ENCODE measurements at regions not wholly inside any gene's neighbourhood (a gene's known extent, or its start where the extent isn't known, plus 50 kb on each side); places are given as distances from the start of the nearest gene placed in this dataset.
A peak's percentile ranks its signal among the peaks of the same experiment; 100 is the strongest.

GRCh38 chr7:123343611-123344010 is 143.8 kb upstream of the SLC13A1 start:
- TF ChIP-seq, protein P1, sequence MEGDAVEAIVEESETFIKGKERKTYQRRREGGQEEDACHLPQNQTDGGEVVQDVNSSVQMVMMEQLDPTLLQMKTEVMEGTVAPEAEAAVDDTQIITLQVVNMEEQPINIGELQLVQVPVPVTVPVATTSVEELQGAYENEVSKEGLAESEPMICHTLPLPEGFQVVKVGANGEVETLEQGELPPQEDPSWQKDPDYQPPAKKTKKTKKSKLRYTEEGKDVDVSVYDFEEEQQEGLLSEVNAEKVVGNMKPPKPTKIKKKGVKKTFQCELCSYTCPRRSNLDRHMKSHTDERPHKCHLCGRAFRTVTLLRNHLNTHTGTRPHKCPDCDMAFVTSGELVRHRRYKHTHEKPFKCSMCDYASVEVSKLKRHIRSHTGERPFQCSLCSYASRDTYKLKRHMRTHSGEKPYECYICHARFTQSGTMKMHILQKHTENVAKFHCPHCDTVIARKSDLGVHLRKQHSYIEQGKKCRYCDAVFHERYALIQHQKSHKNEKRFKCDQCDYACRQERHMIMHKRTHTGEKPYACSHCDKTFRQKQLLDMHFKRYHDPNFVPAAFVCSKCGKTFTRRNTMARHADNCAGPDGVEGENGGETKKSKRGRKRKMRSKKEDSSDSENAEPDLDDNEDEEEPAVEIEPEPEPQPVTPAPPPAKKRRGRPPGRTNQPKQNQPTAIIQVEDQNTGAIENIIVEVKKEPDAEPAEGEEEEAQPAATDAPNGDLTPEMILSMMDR (IDR thresholded peaks at IDR 0.05), result no peak
- no peak for DNase-seq
- no peak overlapping the region for H3K27ac ChIP-seq

GRCh38 chr7:123341102-123341501 is 141.3 kb upstream of the SLC13A1 start:
- no peak overlapping the region for H3K27ac ChIP-seq
- DNase-seq, result no peak

More at GRCh38 chr7:123343611-123344010, 143.8 kb upstream of the SLC13A1 start:
- Histone ChIP-seq H3K4me3 (no peak overlapping the region), H3K27me3 (ENCODE audit: low read depth) (no peaks in the 10 kb centered on the region), H3K9me3 (peaks cover 4% of the 10 kb centered on the region), H3K36me3 (no peaks in the 10 kb centered on the region), H3K4me1 (no peaks in the 10 kb centered on the region)
- ATAC-seq, result no peak
- intact Hi-C loops (cut with DNase I), result no loop called here

DNA sequence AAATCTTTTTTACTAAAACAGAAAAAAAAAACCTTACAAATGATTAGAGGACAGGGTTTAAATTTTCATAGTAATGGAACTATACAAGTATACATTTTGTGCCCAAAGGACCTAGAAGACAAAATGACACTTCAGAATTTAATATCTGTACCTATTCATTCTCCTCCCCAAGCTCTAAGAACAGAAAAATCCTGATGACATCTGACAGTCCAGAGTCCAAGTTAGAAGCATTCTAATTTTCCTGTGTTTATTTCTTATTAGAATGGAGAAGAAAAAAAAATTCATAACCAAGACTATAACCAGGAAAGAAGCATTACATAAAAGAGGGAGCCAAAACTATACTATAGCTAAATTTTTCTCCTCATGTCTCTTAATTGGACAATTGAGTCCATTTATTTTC is 138.9 kb upstream of the SLC13A1 start:
- no peaks in the 10 kb centered on the region for H3K4me1 ChIP-seq
- no peak overlapping the region for H3K27ac ChIP-seq
- H3K9me3 ChIP-seq, result peaks cover 4% of the 10 kb centered on the region
- no peaks in the 10 kb centered on the region for H3K27me3 ChIP-seq (ENCODE audit: low read depth)
- DNase-seq, result no peak
- H3K4me3 ChIP-seq, result no peak overlapping the region
- no peaks in the 10 kb centered on the region for H3K36me3 ChIP-seq
- TF ChIP-seq, protein P1 (IDR thresholded peaks at IDR 0.05), result no peak
- no peak for ATAC-seq
- intact Hi-C loops (cut with DNase I), result no loop called here

More at GRCh38 chr7:123341102-123341501, 141.3 kb upstream of the SLC13A1 start:
- H3K4me3 ChIP-seq, result no peak overlapping the region
- H3K36me3 ChIP-seq, result no peaks in the 10 kb centered on the region
- peaks cover 4% of the 10 kb centered on the region for H3K9me3 ChIP-seq
- no peak for ATAC-seq
- TF ChIP-seq, protein P1 (IDR thresholded peaks at IDR 0.05), result no peak
- H3K4me1 ChIP-seq, result no peaks in the 10 kb centered on the region
- intact Hi-C loops (cut with DNase I), result no loop called here
- H3K27me3 ChIP-seq (ENCODE audit: low read depth), result no peaks in the 10 kb centered on the region

GRCh38 chr7:123329988-123330643 is 130.3 kb upstream of the SLC13A1 start:
- Histone ChIP-seq H3K27me3 (ENCODE audit: low read depth) (no peaks in the 10 kb centered on the region), H3K4me1 (no peaks in the 10 kb centered on the region), H3K27ac (no peak overlapping the region), H3K9me3 (peaks cover 5% of the 10 kb centered on the region), H3K36me3 (no peaks in the 10 kb centered on the region), H3K4me3 (no peak overlapping the region)
- no peak for DNase-seq
- peak; percentile 14 to 21 for ATAC-seq
- intact Hi-C loops (cut with DNase I), result no loop called here
- TF ChIP-seq, protein P1 (IDR thresholded peaks at IDR 0.05), result no peak

- Histone ChIP-seq H3K4me3 (no peak overlapping the region), H3K36me3 (no peaks in the 10 kb centered on the region), H3K27me3 (ENCODE audit: low read depth) (no peaks in the 10 kb centered on the region), H3K4me1 (no peaks in the 10 kb centered on the region), H3K27ac (no peak overlapping the region), H3K9me3 (peaks cover 5% of the 10 kb centered on the region)
- no peak for ATAC-seq
- TF ChIP-seq, protein P1 (IDR thresholded peaks at IDR 0.05), result no peak
- DNase-seq, result no peak
- intact Hi-C loops (cut with DNase I), result no loop called here
Observed at GRCh38 chr7:123327661-123328060, 127.9 kb upstream of the SLC13A1 start.

Measured in lower lobe of right lung (tissue), 2 donors.